AML-193 (cell line): ENCODE measurements at regions not wholly inside any gene's neighbourhood (a gene's known extent, or its start where the extent isn't known, plus 50 kb on each side); places are given as distances from the start of the nearest gene placed in this dataset.
A peak's percentile ranks its signal among the peaks of the same experiment; 100 is the strongest.

Experiments
- DNase-seq, 2 experiments: peaks; one replicate each; lab custom pipeline; 2025; lab: John Stamatoyannopoulos, UW

- DNase-seq = no peak
These were observed 158.9 kb upstream of the BTG1 start for GRCh38 chr12:92304371-92305055.

GRCh38 chr12:92302041-92302829 is 156.6 kb upstream of the BTG1 start:
- no peak for DNase-seq

GRCh38 chr12:92301356-92301755 is 155.7 kb upstream of the BTG1 start:
- no peak for DNase-seq

- DNase-seq = peak; percentile 6 to 11
These were observed 155.1 kb upstream of the BTG1 start for GRCh38 chr12:92300777-92301176.

GRCh38 chr12:92299744-92300143 is 154.1 kb upstream of the BTG1 start:
- no peak for DNase-seq

- DNase-seq = no peak
These were observed 153.7 kb upstream of the BTG1 start for GRCh38 chr12:92299344-92299743.

- DNase-seq = no peak
These were observed 152.5 kb upstream of the BTG1 start for GRCh38 chr12:92297932-92298696.

GRCh38 chr12:92297405-92297804 is 151.8 kb upstream of the BTG1 start:
- DNase-seq = no peak

- DNase-seq = no peak
These were observed 149.9 kb upstream of the BTG1 start for GRCh38 chr12:92295523-92295922.

GRCh38 chr12:92294676-92295440 is 149.2 kb upstream of the BTG1 start:
- no peak for DNase-seq

GRCh38 chr12:92292016-92292415 is 146.4 kb upstream of the BTG1 start:
- no peak for DNase-seq

- no peak for DNase-seq
These were observed 145.2 kb upstream of the BTG1 start for GRCh38 chr12:92290886-92291285.

GRCh38 chr12:92290350-92290695 is 144.7 kb upstream of the BTG1 start:
- DNase-seq = no peak

GRCh38 chr12:92289629-92290349 is 144.1 kb upstream of the BTG1 start:
- DNase-seq = no peak

- no peak for DNase-seq
These were observed 142.9 kb upstream of the BTG1 start for GRCh38 chr12:92288561-92288960.

GRCh38 chr12:92278378-92278828 is 132.8 kb upstream of the BTG1 start:
- DNase-seq = no peak

- DNase-seq = no peak
These were observed 132.1 kb upstream of the BTG1 start for GRCh38 chr12:92277795-92278194.

- no peak for DNase-seq
These were observed 130.6 kb upstream of the BTG1 start for GRCh38 chr12:92276276-92276675.

- DNase-seq = peak; percentile 36 to 47
These were observed 130.0 kb upstream of the BTG1 start for GRCh38 chr12:92275443-92276154.

- no peak for DNase-seq
These were observed 127.4 kb upstream of the BTG1 start for GRCh38 chr12:92273076-92273475.
